Astrocyte (in vitro differentiated cells and primary cell): ENCODE measurements at regions not wholly inside any gene's neighbourhood (a gene's known extent, or its start where the extent isn't known, plus 50 kb on each side); places are given as distances from the start of the nearest gene placed in this dataset.

Experiments
- CTCF ChIP-seq: IDR thresholded peaks from 2 replicates; pipeline ENCODE4 v1.5.1; 2011; ENCODE audit warnings: low read depth, mild to moderate bottlenecking, inconsistent platforms, low read length, moderate library complexity; ENCODE audit not compliant: insufficient read depth
- EZH2 ChIP-seq: IDR thresholded peaks from 2 replicates; pipeline ENCODE4 v1.6.1; 2012; ENCODE audit warnings: mild to moderate bottlenecking, low read length, inconsistent platforms; ENCODE audit not compliant: insufficient read depth

- no peak for TF ChIP-seq CTCF
- TF ChIP-seq EZH2: no peak
These were observed 507.5 kb upstream of the NR2F2 start for GRCh38 chr15:95822961-95823360.
